ENCODE measurements at regions not wholly inside any gene's neighbourhood (a gene's known extent, or its start where the extent isn't known, plus 50 kb on each side); places are given as distances from the start of the nearest gene placed in this dataset.

- TF ChIP-seq CTCF (IDR thresholded peaks at IDR 0.05) (no peak), POLR2A (IDR thresholded peaks at IDR 0.05) (no peak)
Measured at GRCh38 chr1:234712891-234713305, 102.9 kb upstream of the IRF2BP2 start.
